HEK293T (cell line): ENCODE measurements at regions not wholly inside any gene's neighbourhood (a gene's known extent, or its start where the extent isn't known, plus 50 kb on each side); places are given as distances from the start of the nearest gene placed in this dataset.

Source experiments
- CTCF ChIA-PET: fragments of 350-600 bp; formaldehyde crosslinking; extraction: SDS; loops from one replicate; lab custom pipeline; 2021; ENCODE audit warnings: antibody characterized with exemption, inconsistent platforms; lab: Yijun Ruan, JAX
- POLR2A ChIA-PET: fragments of 350-600 bp; formaldehyde crosslinking; extraction: SDS; loops from one replicate; lab custom pipeline; 2020; ENCODE audit warnings: antibody characterized with exemption, inconsistent platforms; lab: Yijun Ruan, JAX
- DNase-seq: peaks from one replicate; pipeline ENCODE4 v3.0.0; 2012; ENCODE audit warnings: mixed read lengths; ENCODE audit errors: extremely low spot score
- ARNT ChIP-seq: fragments of 450-650 bp; IDR thresholded peaks from 2 replicates; pipeline ENCODE4 v1.6.1; 2017; ENCODE audit warnings: mild to moderate bottlenecking
- BHLHE40 ChIP-seq: fragments of 450-650 bp; IDR thresholded peaks from 2 replicates; pipeline ENCODE4 v1.6.1; 2016; ENCODE audit warnings: mild to moderate bottlenecking, moderate library complexity, borderline replicate concordance
- CTBP1 ChIP-seq: fragments of 450-650 bp; IDR thresholded peaks from 2 replicates; pipeline ENCODE4 v1.6.1; 2016; ENCODE audit warnings: borderline replicate concordance
- ELF4 ChIP-seq: fragments of 450-650 bp; IDR thresholded peaks from 2 replicates; pipeline ENCODE4 v1.6.1; 2017; ENCODE audit warnings: antibody characterized with exemption
- FOXA1 ChIP-seq: fragments of 450-650 bp; IDR thresholded peaks from 2 replicates; pipeline ENCODE4 v1.6.1; 2016; ENCODE audit warnings: mild to moderate bottlenecking
- FOXK2 ChIP-seq: fragments of 450-650 bp; IDR thresholded peaks from 2 replicates; pipeline ENCODE4 v1.6.1; 2016; ENCODE audit warnings: mild to moderate bottlenecking
- FOXM1 ChIP-seq: fragments of 450-650 bp; IDR thresholded peaks from 2 replicates; pipeline ENCODE4 v1.6.1; 2017; ENCODE audit warnings: mild to moderate bottlenecking, borderline replicate concordance
- HDGF ChIP-seq: fragments of 450-650 bp; IDR thresholded peaks from 2 replicates; pipeline ENCODE4 v1.6.1; 2017; ENCODE audit warnings: antibody characterized with exemption, borderline replicate concordance
- L3MBTL2 ChIP-seq: fragments of 450-650 bp; conservative IDR thresholded peaks from 2 replicates; pipeline ENCODE4 v1.6.1; 2016; ENCODE audit warnings: mild to moderate bottlenecking
- LEF1 ChIP-seq: fragments of 450-650 bp; IDR thresholded peaks from 2 replicates; pipeline ENCODE4 v1.6.1; 2017; ENCODE audit warnings: mild to moderate bottlenecking, borderline replicate concordance
- NFRKB ChIP-seq: fragments of 450-650 bp; IDR thresholded peaks from 2 replicates; pipeline ENCODE4 v1.6.1; 2016; ENCODE audit warnings: mild to moderate bottlenecking, moderate library complexity
- PKNOX1 ChIP-seq: fragments of 450-650 bp; IDR thresholded peaks from 2 replicates; pipeline ENCODE4 v1.6.1; 2016
- SP1 ChIP-seq: fragments of 450-650 bp; IDR thresholded peaks from 2 replicates; pipeline ENCODE4 v1.6.1; 2017
- SUZ12 ChIP-seq: fragments of 450-650 bp; IDR thresholded peaks from 2 replicates; pipeline ENCODE4 v1.6.1; 2016; ENCODE audit warnings: mild to moderate bottlenecking
- TARDBP ChIP-seq: fragments of 450-650 bp; IDR thresholded peaks from 2 replicates; pipeline ENCODE4 v1.6.1; 2016
- ZNF384 ChIP-seq: fragments of 450-650 bp; IDR thresholded peaks from 2 replicates; pipeline ENCODE4 v1.6.1; 2016

GRCh38 chr3:89983449-89983848 lies 876.0 kb downstream of the EPHA3 start:
- ChIA-PET POLR2A (no interaction called here), CTCF (no interaction called here)
- TF ChIP-seq FOXK2 (no peak), HDGF (no peak), BHLHE40 (no peak), FOXA1 (no peak), TARDBP (no peak), FOXM1 (no peak), SP1 (no peak), SUZ12 (no peak), NFRKB (no peak), PKNOX1 (no peak), ARNT (no peak), ELF4 (no peak), CTBP1 (no peak), LEF1 (no peak), ZNF384 (no peak), L3MBTL2 (no peak)
- DNase-seq: no peak

GRCh38 chr3:90005281-90005847 lies 897.9 kb downstream of the EPHA3 start:
- ChIA-PET POLR2A (no interaction called here), CTCF (no interaction called here)
- DNase-seq: no peak
- TF ChIP-seq BHLHE40 (no peak), TARDBP (no peak), ZNF384 (no peak), FOXA1 (no peak), HDGF (no peak)

GRCh38 chr3:90007778-90008499 lies 900.5 kb downstream of the EPHA3 start:
- ChIA-PET CTCF (no interaction called here), POLR2A (no interaction called here)
- TF ChIP-seq FOXA1 (no peak), ZNF384 (no peak), CTBP1 (no peak), SUZ12 (no peak), TARDBP (no peak), NFRKB (no peak), ELF4 (no peak)
- no peak for DNase-seq

GRCh38 chr3:90010341-90010740 lies 902.9 kb downstream of the EPHA3 start:
- ChIA-PET POLR2A (no interaction called here), CTCF (no interaction called here)
- TF ChIP-seq TARDBP: no peak
- no peak for TF ChIP-seq BHLHE40
- no peak for TF ChIP-seq HDGF
- TF ChIP-seq NFRKB: no peak
- TF ChIP-seq FOXK2: no peak
- TF ChIP-seq FOXM1: no peak
- TF ChIP-seq L3MBTL2: no peak
- TF ChIP-seq ARNT: no peak
- no peak for DNase-seq

GRCh38 chr3:90011131-90011530 lies 903.7 kb downstream of the EPHA3 start:
- no peak for DNase-seq
- CTCF ChIA-PET: interaction anchor here (0.6 kb wide), 1 partner anchor 23 kb away, joined by 3 read pairs; no protein-coding TSS in a partner anchor
- TF ChIP-seq TARDBP: no peak
- TF ChIP-seq L3MBTL2: no peak
- TF ChIP-seq PKNOX1: no peak
- TF ChIP-seq BHLHE40: no peak
- TF ChIP-seq LEF1: no peak
- TF ChIP-seq NFRKB: no peak
- TF ChIP-seq CTBP1: no peak
- POLR2A ChIA-PET: no interaction called here

GRCh38 chr3:90011596-90011995 lies 904.2 kb downstream of the EPHA3 start:
- TF ChIP-seq ZNF384: no peak
- POLR2A ChIA-PET: no interaction called here
- CTCF ChIA-PET: interaction anchor here (0.6 kb wide), 1 partner anchor 22 kb away, joined by 3 read pairs; no protein-coding TSS in a partner anchor
- DNase-seq: no peak

GRCh38 chr3:90011996-90012395 lies 904.6 kb downstream of the EPHA3 start:
- DNase-seq: no peak
- no peak for TF ChIP-seq ARNT
- no peak for TF ChIP-seq HDGF
- TF ChIP-seq LEF1: no peak
- TF ChIP-seq PKNOX1: no peak
- TF ChIP-seq NFRKB: no peak
- no peak for TF ChIP-seq TARDBP
- no peak for TF ChIP-seq CTBP1
- no peak for TF ChIP-seq L3MBTL2
- CTCF ChIA-PET: interaction anchor here (0.6 kb wide), 1 partner anchor 22 kb away, joined by 3 read pairs; no protein-coding TSS in a partner anchor
- POLR2A ChIA-PET: no interaction called here
